Panc1 (cell line): ENCODE measurements at regions not wholly inside any gene's neighbourhood (a gene's known extent, or its start where the extent isn't known, plus 50 kb on each side); places are given as distances from the start of the nearest gene placed in this dataset.

Source experiments
- ATAC-seq: fragments of 200-7000 bp; cut with Tn5 transposase; 2 replicates; pipeline ENCODE4 v1.9.1; 2020; ENCODE audit warnings: mild to moderate bottlenecking, moderate library complexity
- BruUV-seq: library from RNA; stranded (reverse); fragments of 400-500 nt; replicated peaks from 2 replicates; lab custom pipeline; 2021; lab: Mats Ljungman, UMichigan
- CTCF ChIA-PET: fragments of 300-600 bp; sonication (Branson Sonifier 250); formaldehyde crosslinking; loops from one replicate; lab custom pipeline; 2022; ENCODE audit warnings: antibody characterized with exemption; lab: Charles Lee
- POLR2A ChIA-PET: fragments of 300-600 bp; sonication (Branson Sonifier 250); formaldehyde crosslinking; loops from one replicate; lab custom pipeline; 2022; ENCODE audit warnings: antibody characterized with exemption; lab: Charles Lee
- DNase-seq: peaks from one replicate; pipeline ENCODE4 v3.0.0-alpha.2; 2010; ENCODE audit warnings: low read depth, low spot score
- H3K27ac ChIP-seq: 2 replicates; pipeline ENCODE4 v1.5.1; 2011; ENCODE audit warnings: mild to moderate bottlenecking, low read length, inconsistent platforms
- H3K27me3 ChIP-seq: fragments of 200-500 bp; sonication (Bioruptor generic); 2 replicates; pipeline ENCODE4 v1.6.0; 2014; ENCODE audit warnings: low read length, inconsistent platforms; ENCODE audit not compliant: control insufficient read depth, insufficient read depth
- H3K36me3 ChIP-seq: fragments of 200-500 bp; sonication (Bioruptor generic); 2 replicates; pipeline ENCODE4 v1.5.1; 2014; ENCODE audit warnings: inconsistent platforms, mild to moderate bottlenecking, low read length, moderate library complexity; ENCODE audit not compliant: control insufficient read depth, insufficient read depth
- H3K4me1 ChIP-seq: 2 replicates; pipeline ENCODE4 v1.5.1; 2011; ENCODE audit warnings: inconsistent platforms, mild to moderate bottlenecking, low read length, moderate library complexity; ENCODE audit not compliant: control insufficient read depth, insufficient read depth
- H3K4me3 ChIP-seq, 2 experiments: 2 replicates each; pipeline ENCODE4 v1.5.1; 2011 to 2012; ENCODE audit warnings: low read depth in 2 of 2, low read length in 2 of 2, mild to moderate bottlenecking in 2 of 2, inconsistent platforms in 1 of 2, moderate library complexity in 1 of 2
- H3K9me3 ChIP-seq: fragments of 200-500 bp; sonication (Bioruptor generic); 2 replicates; pipeline ENCODE4 v1.5.1; 2014; ENCODE audit warnings: low read depth, mild to moderate bottlenecking, inconsistent platforms, low read length, moderate library complexity; ENCODE audit not compliant: control insufficient read depth, insufficient read depth
- POLR2AphosphoS5 ChIP-seq: IDR thresholded peaks from 2 replicates; pipeline ENCODE4 v1.6.1; 2012; ENCODE audit warnings: mild to moderate bottlenecking, low read depth, low read length, moderate library complexity
- SIN3A ChIP-seq: IDR thresholded peaks from 2 replicates; pipeline ENCODE4 v1.6.1; 2012; ENCODE audit warnings: low read depth, mild to moderate bottlenecking, low read length, moderate library complexity, borderline replicate concordance; ENCODE audit not compliant: insufficient read depth
- TCF7L2 ChIP-seq: IDR thresholded peaks from 2 replicates; pipeline ENCODE4 v1.6.1; 2011; ENCODE audit warnings: mild to moderate bottlenecking, low read depth, low read length, inconsistent platforms
- in situ Hi-C: cut with HindIII; loops from 2 replicates; pipeline ENCODE4 v1.10.0; 2016; ENCODE audit warnings: low sequenced_read_pairs, low pct_unique_long_range_greater_than_20kb
- intact Hi-C: fragments of 100-400 bp; cut with micrococcal nuclease; formaldehyde crosslinking; loops from one replicate; pipeline ENCODE4 v1.10.0; 2022; ENCODE audit not compliant: unreplicated experiment
- TF ChIP-seq, protein P1 (sequence below): fragments of 450-650 bp; IDR thresholded peaks from 2 replicates; pipeline ENCODE4 v1.5.1; 2017; ENCODE audit warnings: mild to moderate bottlenecking
- TF ChIP-seq, protein P2 (sequence below), 2 experiments: IDR thresholded peaks; 2 replicates each; pipeline ENCODE4 v1.6.1; 2011 to 2012; ENCODE audit warnings: low read depth in 2 of 2, control low read depth in 1 of 2, low read length in 1 of 2, mild to moderate bottlenecking in 1 of 2, moderate library complexity in 1 of 2; ENCODE audit not compliant: insufficient read depth in 1 of 2

DNA sequence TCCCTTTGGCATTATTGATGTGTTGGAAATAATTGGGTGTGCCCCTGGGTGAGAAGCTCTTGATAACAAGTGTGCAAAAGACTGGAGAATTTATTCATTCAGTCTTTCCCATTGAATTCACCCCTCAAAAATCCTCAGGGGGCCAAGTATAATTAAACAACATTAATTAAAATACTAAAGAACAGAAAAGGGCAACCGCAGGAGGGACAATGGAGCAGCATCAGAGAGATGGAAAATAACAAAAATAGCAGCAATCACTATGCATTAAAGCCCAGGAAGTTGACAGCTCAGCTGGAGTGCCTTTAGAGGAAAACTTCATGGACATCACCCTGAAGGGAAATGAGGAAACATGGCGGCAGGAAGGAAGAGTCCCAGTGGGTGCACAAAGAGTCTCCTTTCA, 227.6 kb downstream of the MINAR1 start:
- no peaks in the 10 kb centered on the region for H3K9me3 ChIP-seq
- in situ Hi-C loops: no loop called here
- CTCF ChIA-PET: no interaction called here
- H3K4me1 ChIP-seq: no peaks in the 10 kb centered on the region
- POLR2A ChIA-PET: no interaction called here
- no TSS peak for BruUV-seq
- H3K36me3 ChIP-seq: no peaks in the 10 kb centered on the region
- ATAC-seq (no peak), DNase-seq (no peak)
- H3K4me3 ChIP-seq: no peak overlapping the region
- no peak overlapping the region for H3K27ac ChIP-seq
- peaks cover 10% of the 10 kb centered on the region for H3K27me3 ChIP-seq
- TF ChIP-seq, protein P1, sequence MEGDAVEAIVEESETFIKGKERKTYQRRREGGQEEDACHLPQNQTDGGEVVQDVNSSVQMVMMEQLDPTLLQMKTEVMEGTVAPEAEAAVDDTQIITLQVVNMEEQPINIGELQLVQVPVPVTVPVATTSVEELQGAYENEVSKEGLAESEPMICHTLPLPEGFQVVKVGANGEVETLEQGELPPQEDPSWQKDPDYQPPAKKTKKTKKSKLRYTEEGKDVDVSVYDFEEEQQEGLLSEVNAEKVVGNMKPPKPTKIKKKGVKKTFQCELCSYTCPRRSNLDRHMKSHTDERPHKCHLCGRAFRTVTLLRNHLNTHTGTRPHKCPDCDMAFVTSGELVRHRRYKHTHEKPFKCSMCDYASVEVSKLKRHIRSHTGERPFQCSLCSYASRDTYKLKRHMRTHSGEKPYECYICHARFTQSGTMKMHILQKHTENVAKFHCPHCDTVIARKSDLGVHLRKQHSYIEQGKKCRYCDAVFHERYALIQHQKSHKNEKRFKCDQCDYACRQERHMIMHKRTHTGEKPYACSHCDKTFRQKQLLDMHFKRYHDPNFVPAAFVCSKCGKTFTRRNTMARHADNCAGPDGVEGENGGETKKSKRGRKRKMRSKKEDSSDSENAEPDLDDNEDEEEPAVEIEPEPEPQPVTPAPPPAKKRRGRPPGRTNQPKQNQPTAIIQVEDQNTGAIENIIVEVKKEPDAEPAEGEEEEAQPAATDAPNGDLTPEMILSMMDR: no peak
- TF ChIP-seq, protein P2, sequence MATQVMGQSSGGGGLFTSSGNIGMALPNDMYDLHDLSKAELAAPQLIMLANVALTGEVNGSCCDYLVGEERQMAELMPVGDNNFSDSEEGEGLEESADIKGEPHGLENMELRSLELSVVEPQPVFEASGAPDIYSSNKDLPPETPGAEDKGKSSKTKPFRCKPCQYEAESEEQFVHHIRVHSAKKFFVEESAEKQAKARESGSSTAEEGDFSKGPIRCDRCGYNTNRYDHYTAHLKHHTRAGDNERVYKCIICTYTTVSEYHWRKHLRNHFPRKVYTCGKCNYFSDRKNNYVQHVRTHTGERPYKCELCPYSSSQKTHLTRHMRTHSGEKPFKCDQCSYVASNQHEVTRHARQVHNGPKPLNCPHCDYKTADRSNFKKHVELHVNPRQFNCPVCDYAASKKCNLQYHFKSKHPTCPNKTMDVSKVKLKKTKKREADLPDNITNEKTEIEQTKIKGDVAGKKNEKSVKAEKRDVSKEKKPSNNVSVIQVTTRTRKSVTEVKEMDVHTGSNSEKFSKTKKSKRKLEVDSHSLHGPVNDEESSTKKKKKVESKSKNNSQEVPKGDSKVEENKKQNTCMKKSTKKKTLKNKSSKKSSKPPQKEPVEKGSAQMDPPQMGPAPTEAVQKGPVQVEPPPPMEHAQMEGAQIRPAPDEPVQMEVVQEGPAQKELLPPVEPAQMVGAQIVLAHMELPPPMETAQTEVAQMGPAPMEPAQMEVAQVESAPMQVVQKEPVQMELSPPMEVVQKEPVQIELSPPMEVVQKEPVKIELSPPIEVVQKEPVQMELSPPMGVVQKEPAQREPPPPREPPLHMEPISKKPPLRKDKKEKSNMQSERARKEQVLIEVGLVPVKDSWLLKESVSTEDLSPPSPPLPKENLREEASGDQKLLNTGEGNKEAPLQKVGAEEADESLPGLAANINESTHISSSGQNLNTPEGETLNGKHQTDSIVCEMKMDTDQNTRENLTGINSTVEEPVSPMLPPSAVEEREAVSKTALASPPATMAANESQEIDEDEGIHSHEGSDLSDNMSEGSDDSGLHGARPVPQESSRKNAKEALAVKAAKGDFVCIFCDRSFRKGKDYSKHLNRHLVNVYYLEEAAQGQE (IDR thresholded peaks at IDR 0.05; ENCODE audit: insufficient read depth in 1 of 2, low read depth in 2 of 2, low read length in 1 of 2): no peak
- no peak for TF ChIP-seq POLR2AphosphoS5
- intact Hi-C loops: no loop called here

DNA sequence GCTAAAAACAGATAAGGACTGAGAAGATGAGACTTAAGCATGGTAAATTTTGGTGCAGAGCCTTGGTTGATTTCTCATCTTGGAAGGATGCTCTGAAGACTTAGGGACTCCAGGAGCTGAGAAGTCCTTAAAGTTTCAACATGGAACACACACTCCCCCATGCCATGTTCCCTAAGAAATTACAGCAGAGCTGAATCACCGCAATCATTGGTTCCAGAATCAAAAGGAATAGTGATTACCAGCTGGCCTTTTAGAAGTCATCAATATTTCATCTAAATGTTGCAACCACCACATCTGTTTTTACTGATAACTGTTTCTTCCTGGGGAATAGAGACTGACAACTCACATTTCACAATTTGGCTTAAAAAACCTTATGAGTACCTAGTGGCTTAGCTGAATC, 229.3 kb downstream of the MINAR1 start:
- Histone ChIP-seq H3K36me3 (no peaks in the 10 kb centered on the region), H3K4me3 (no peak overlapping the region), H3K27ac (no peak overlapping the region), H3K4me1 (no peaks in the 10 kb centered on the region), H3K9me3 (no peaks in the 10 kb centered on the region), H3K27me3 (peaks cover 10% of the 10 kb centered on the region)
- no peak for DNase-seq
- in situ Hi-C loops (no loop called here), intact Hi-C loops (no loop called here)
- POLR2A ChIA-PET: no interaction called here
- TF ChIP-seq POLR2AphosphoS5 (no peak), TCF7L2 (no peak), SIN3A (no peak)
- TF ChIP-seq, protein P1: no peak
- TF ChIP-seq, protein P2 (IDR thresholded peaks at IDR 0.05; ENCODE audit: insufficient read depth in 1 of 2, low read depth in 2 of 2, low read length in 1 of 2): no peak
- no peak for ATAC-seq
- BruUV-seq: no TSS peak
- CTCF ChIA-PET: no interaction called here
